ENCODE measurements at regions not wholly inside any gene's neighbourhood (a gene's known extent, or its start where the extent isn't known, plus 50 kb on each side); places are given as distances from the start of the nearest gene placed in this dataset.
A peak's percentile ranks its signal among the peaks of the same experiment; 100 is the strongest.
"Not testable (repeated sequence)": the region's sequence is repeated elsewhere in the genome, so short reads cannot be mapped to it uniquely, and the experiment has no call there.

GRCh38 chr10:59037506-59037905 lies 138.9 kb upstream of the PHYHIPL start:
- no peak for DNase-seq (ENCODE audit: low read depth)

GRCh38 chr10:59043358-59043757 lies 133.1 kb upstream of the PHYHIPL start:
- not testable (repeated sequence) for DNase-seq (ENCODE audit: low read depth)

- DNase-seq (ENCODE audit: low read depth): no peak
Observed at GRCh38 chr10:59047180-59047579, 129.3 kb upstream of the PHYHIPL start.

- DNase-seq (ENCODE audit: low read depth): no peak
Observed at GRCh38 chr10:59047957-59048618, 128.4 kb upstream of the PHYHIPL start.

- DNase-seq (ENCODE audit: low read depth): not testable (repeated sequence)
Observed at GRCh38 chr10:59053502-59053901, 122.9 kb upstream of the PHYHIPL start.

- no peak for DNase-seq (ENCODE audit: low read depth)
Observed at GRCh38 chr10:59055045-59055444, 121.4 kb upstream of the PHYHIPL start.

GRCh38 chr10:59057345-59057744 lies 119.1 kb upstream of the PHYHIPL start:
- DNase-seq (ENCODE audit: low read depth): no peak

- no peak for DNase-seq (ENCODE audit: low read depth)
Observed at GRCh38 chr10:59060852-59061251, 115.6 kb upstream of the PHYHIPL start.

- DNase-seq (ENCODE audit: low read depth): no peak
Observed at GRCh38 chr10:59063491-59063890, 113.0 kb upstream of the PHYHIPL start.

GRCh38 chr10:59064080-59064692 lies 112.3 kb upstream of the PHYHIPL start:
- no peak for DNase-seq (ENCODE audit: low read depth)

- no peak for DNase-seq (ENCODE audit: low read depth)
Observed at GRCh38 chr10:59064759-59065539, 111.5 kb upstream of the PHYHIPL start.

- DNase-seq (ENCODE audit: low read depth): no peak
Observed at GRCh38 chr10:59068581-59069191, 107.8 kb upstream of the PHYHIPL start.

GRCh38 chr10:59072038-59072437 lies 104.4 kb upstream of the PHYHIPL start:
- DNase-seq (ENCODE audit: low read depth): no peak

GRCh38 chr10:59073456-59074053 lies 102.9 kb upstream of the PHYHIPL start:
- DNase-seq (ENCODE audit: low read depth): no peak

- DNase-seq (ENCODE audit: low read depth): no peak
Observed at GRCh38 chr10:59075576-59075975, 100.9 kb upstream of the PHYHIPL start.

GRCh38 chr10:59077855-59078254 lies 98.6 kb upstream of the PHYHIPL start:
- DNase-seq (ENCODE audit: low read depth): no peak

GRCh38 chr10:59078978-59079377 lies 97.5 kb upstream of the PHYHIPL start:
- no peak for DNase-seq (ENCODE audit: low read depth)

- peak; percentile 80 for DNase-seq (ENCODE audit: low read depth)
Observed at GRCh38 chr10:59079386-59080226, 96.8 kb upstream of the PHYHIPL start.

GRCh38 chr10:59082249-59082648 lies 94.2 kb upstream of the PHYHIPL start:
- DNase-seq (ENCODE audit: low read depth): no peak

- DNase-seq (ENCODE audit: low read depth): no peak
Observed at GRCh38 chr10:59085054-59085453, 91.4 kb upstream of the PHYHIPL start.

Data from stromal cell of bone marrow (primary cell).